ENCODE measurements at regions not wholly inside any gene's neighbourhood (a gene's known extent, or its start where the extent isn't known, plus 50 kb on each side); places are given as distances from the start of the nearest gene placed in this dataset.
"Not testable (repeated sequence)": the region's sequence is repeated elsewhere in the genome, so short reads cannot be mapped to it uniquely, and the experiment has no call there.

GRCh38 chr6:164378330-164378729 is 931.1 kb downstream of the C6orf118 start:
- no peak for DNase-seq (ENCODE audit: low spot score)

- no peak for DNase-seq (ENCODE audit: low spot score)
Observed at GRCh38 chr6:164377348-164377918, 932.0 kb downstream of the C6orf118 start.

- DNase-seq (ENCODE audit: low spot score) = no peak
Observed at GRCh38 chr6:164370773-164371172, 938.6 kb downstream of the C6orf118 start.

- no peak for DNase-seq (ENCODE audit: low spot score)
Observed at GRCh38 chr6:164359441-164359840, 944.9 kb downstream of the QKI start.

GRCh38 chr6:164359036-164359435 is 944.5 kb downstream of the QKI start:
- DNase-seq (ENCODE audit: low spot score) = no peak

- DNase-seq (ENCODE audit: low spot score) = no peak
Observed at GRCh38 chr6:164356814-164357213, 942.3 kb downstream of the QKI start.

GRCh38 chr6:164347455-164347854 is 932.9 kb downstream of the QKI start:
- no peak for DNase-seq (ENCODE audit: low spot score)

- DNase-seq (ENCODE audit: low spot score) = no peak
Observed at GRCh38 chr6:164346631-164347030, 932.1 kb downstream of the QKI start.

- no peak for DNase-seq (ENCODE audit: low spot score)
Observed at GRCh38 chr6:164345806-164346496, 931.4 kb downstream of the QKI start.

- DNase-seq (ENCODE audit: low spot score) = no peak
Observed at GRCh38 chr6:164345327-164345726, 930.8 kb downstream of the QKI start.

GRCh38 chr6:164344801-164345291 is 930.3 kb downstream of the QKI start:
- DNase-seq (ENCODE audit: low spot score) = no peak

GRCh38 chr6:164339442-164339841 is 924.9 kb downstream of the QKI start:
- not testable (repeated sequence) for DNase-seq (ENCODE audit: low spot score)

GRCh38 chr6:164337925-164338397 is 923.4 kb downstream of the QKI start:
- DNase-seq (ENCODE audit: low spot score) = no peak

GRCh38 chr6:164337024-164337924 is 922.8 kb downstream of the QKI start:
- no peak for DNase-seq (ENCODE audit: low spot score)

GRCh38 chr6:164336455-164336854 is 921.9 kb downstream of the QKI start:
- no peak for DNase-seq (ENCODE audit: low spot score)

GRCh38 chr6:164331026-164331425 is 916.5 kb downstream of the QKI start:
- DNase-seq (ENCODE audit: low spot score) = no peak

GRCh38 chr6:164325168-164325567 is 910.6 kb downstream of the QKI start:
- no peak for DNase-seq (ENCODE audit: low spot score)

GRCh38 chr6:164322533-164322932 is 908.0 kb downstream of the QKI start:
- peak; percentile 87 for DNase-seq (ENCODE audit: low spot score)

GRCh38 chr6:164321297-164321696 is 906.8 kb downstream of the QKI start:
- no peak for DNase-seq (ENCODE audit: low spot score)

- no peak for DNase-seq (ENCODE audit: low spot score)
Observed at GRCh38 chr6:164315376-164315775, 900.9 kb downstream of the QKI start.

- DNase-seq (ENCODE audit: low spot score) = no peak
Observed at GRCh38 chr6:164308339-164308738, 893.8 kb downstream of the QKI start.

GRCh38 chr6:164303102-164303964 is 888.8 kb downstream of the QKI start:
- DNase-seq (ENCODE audit: low spot score) = peak; percentile 67

Measured in COLO829 (cell line).